SK-N-DZ (cell line): ENCODE measurements at regions not wholly inside any gene's neighbourhood (a gene's known extent, or its start where the extent isn't known, plus 50 kb on each side); places are given as distances from the start of the nearest gene placed in this dataset.
"Not testable (repeated sequence)": the region's sequence is repeated elsewhere in the genome, so short reads cannot be mapped to it uniquely, and the experiment has no call there.

ENCODE experiments used
- DNase-seq: peaks from one replicate; pipeline ENCODE4 v3.0.0-alpha.2; 2015; ENCODE audit warnings: low spot score

DNA sequence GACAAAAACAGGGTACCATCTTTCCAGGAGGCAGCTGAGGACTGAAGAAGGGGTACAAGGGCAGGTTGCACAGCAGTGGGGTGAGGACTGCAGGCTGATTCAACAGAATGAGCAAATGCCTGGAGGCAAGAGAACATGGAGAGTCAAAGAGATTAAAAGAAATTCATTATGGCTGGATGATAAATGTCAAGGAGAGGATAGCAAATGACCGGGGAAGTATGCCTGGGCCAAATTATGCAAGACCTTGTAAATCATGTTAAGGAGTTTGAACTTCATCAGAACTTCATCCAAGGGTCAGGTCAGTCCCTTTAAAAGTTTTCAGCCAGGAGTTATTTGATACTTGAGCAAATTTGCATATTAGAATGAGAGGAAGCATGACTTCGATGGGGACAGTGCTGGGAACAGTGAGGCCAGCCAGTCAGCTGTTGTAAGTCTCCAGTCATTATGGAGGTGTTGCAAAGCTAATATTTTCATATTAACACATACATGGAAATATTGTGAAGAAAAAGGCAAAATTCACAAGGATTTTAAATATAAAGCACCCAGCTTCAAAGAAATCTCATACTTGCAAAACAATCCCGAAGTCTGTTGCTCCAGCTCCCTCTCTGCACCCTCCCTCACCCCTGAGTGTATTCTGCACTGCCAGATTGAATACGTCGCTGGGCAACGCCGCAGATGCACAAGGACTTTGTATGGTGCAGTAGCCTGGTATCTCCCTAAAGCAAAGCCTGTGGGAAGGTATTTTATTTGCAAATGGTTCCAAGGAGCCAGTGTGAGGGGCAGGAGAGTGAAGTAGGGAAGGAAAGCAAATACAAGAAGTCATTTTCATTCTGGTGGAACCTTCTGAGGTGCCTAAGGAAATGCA, 509.8 kb upstream of the TLE4 start:
- DNase-seq, result no peak

DNA sequence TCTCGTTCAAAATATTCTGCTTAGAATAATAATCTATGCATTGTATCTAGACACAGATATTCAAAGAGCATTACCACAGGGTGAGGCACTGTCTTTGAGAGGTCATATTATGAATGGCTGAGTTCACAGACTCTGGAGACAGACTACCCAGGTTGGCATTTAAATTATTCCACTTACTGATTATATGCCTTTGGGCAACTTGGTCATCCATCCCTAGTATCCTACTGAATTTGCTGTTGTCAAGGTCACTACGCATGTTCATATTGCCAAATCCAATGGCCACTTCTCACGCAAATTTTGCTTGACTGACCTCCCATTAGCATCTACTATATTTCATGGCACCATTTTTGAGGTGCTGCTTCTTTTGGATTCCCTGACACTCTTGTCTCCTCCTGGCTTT, 498.6 kb upstream of the TLE4 start:
- no peak for DNase-seq

DNA sequence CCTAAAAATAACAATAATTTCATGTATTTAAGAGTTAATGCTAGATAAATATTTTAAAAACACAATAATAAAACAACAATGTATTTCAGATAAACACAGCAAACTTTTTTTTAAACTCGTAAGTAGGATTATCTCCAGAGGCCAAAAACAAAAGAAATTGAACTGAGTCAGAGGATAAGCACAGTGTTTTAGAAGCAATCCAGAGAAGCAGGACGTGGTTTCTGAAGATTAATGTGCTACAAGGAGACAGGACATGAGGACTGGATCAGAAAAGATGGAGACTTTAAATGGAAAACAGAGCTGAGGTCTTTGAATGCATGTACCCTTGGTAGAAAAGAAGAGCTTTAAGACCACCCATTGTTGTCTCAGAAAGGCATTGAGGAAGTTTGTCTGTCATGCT, 491.2 kb upstream of the TLE4 start:
- no peak for DNase-seq

DNA sequence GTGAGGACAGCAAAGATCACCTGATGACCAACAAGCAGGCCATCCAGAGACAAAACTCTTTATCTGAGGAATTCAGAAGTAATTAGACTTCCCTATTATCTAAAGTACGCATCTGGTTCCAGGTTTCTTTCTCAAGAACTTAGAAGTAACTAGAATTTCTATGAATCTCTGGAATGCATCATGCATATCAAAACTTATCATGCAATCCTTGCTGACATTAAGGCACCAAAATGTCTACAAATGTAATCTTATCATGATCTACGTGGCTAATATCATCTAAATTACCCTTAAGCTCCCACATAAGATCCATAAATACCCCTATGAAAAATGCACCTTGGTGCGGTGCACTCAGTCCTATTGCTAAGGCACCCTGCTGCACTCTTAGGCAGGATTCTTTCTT, 488.1 kb upstream of the TLE4 start:
- DNase-seq, result no peak

DNA sequence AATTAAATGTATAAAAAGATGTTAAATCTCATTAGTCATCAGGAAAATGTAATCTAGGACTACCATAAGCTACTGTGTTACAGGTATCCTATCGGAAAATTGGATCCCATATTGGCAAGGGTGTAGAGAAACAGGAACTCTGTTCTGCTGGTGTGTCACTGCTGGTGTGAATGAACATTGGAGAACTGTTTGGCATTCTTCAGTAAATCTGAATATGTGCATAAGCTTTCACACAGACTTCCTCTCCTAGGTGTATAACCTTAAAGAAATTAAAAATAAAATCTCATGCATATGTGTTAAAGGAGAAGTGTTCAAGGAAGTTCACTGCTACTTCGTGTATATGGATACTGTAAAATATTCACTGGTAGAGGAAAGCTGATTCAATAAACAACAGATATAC, 484.6 kb upstream of the TLE4 start:
- DNase-seq, result no peak

DNA sequence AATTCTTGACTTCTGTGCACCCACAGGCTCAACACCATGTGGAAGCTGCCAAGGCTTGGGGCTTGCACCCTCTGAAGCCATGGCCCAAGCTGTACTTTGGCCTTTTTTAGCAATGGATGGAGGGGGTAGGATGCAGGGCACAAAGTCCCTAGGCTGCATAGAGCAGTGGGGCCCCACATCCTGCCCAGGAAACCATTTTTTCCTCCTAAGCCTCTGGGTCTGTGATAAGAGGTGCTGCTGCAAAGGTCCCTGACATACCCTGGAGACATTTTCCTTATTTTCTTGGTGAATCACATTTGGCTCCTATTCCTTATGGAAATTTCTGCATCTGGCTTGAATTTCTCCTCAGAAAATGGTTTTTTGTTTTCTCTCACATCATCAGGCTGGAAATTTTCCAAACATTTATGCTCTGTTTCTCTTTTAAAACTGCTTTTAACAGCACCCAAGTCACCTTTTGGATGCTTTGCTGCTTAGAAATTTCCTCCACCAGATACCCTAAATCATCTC, 482.7 kb upstream of the TLE4 start:
- no peak for DNase-seq

DNA sequence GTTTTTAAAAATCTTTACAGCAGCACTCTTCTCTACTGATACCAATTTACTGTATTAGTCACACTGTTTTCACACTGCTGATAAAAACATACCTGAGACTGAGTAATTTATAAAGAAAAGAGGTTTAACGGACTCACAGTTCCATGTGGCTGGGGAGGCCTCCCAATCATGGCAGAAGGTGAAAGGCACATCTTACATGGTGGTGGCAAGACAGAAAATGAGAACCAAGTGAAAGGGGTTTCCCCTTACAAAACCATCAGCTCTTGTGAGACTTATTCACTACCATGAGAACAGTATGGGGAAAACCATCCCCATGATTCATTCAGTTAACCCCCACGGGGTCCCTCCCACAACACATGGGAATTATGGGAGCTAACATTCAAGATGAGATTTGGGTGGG, 481.9 kb upstream of the TLE4 start:
- DNase-seq, result not testable (repeated sequence)

DNA sequence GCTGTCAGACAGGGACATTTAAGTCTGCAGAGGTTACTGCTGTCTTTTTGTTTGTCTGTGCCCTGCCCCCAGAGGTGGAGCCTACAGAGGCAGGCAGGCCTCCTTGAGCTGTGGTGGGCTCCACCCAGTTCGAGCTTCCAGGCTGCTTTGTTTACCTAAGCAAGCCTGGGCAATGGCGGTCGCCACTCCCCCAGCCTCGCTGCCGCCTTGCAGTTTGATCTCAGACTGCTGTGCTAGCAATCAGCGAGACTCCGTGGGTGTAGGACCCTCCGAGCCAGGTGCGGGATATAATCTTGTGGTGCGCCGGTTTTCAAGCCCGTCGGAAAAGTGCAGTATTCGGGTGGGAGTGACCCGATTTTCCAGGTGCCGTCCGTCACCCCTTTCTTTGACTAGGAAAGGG, 468.5 kb upstream of the TLE4 start:
- DNase-seq, result not testable (repeated sequence)

DNA sequence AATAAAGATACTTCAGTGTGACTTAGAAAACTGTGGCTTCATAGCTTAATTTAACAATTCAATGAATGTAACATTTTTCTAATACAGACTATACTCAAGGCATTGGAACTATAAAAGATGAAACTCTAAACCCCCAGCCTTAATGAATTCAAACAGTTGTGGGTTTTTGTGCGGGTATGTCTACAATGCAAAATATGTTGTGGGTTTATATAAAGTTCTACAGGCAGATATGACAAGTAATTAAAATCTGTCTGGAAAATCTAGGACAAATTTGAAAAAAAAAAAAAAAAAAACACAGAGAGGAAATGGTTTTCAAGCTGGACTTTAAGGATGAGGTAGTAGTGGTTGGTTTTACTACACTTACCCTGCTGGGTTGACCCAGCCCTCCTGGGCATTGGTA, 467.5 kb upstream of the TLE4 start:
- DNase-seq, result no peak

DNA sequence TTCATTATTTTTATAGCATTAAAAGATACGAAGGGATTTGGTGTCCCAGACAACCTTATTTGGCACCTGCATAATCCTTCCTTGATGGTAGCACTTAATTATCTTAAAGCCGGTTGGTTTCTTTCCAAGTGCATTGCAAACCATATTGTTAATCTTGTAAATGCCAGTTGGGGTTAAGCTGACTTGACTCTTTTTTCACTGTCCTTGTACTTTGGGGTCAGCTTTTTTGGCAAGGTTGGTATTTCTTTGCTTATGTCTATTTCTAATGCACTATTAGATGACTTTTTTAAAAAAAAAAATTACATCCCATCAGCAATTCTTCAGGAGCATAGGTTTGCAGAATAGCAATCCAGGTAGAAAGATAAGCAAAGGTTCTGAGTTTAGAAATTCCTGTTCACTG, 466.8 kb upstream of the TLE4 start:
- DNase-seq, result no peak

DNA sequence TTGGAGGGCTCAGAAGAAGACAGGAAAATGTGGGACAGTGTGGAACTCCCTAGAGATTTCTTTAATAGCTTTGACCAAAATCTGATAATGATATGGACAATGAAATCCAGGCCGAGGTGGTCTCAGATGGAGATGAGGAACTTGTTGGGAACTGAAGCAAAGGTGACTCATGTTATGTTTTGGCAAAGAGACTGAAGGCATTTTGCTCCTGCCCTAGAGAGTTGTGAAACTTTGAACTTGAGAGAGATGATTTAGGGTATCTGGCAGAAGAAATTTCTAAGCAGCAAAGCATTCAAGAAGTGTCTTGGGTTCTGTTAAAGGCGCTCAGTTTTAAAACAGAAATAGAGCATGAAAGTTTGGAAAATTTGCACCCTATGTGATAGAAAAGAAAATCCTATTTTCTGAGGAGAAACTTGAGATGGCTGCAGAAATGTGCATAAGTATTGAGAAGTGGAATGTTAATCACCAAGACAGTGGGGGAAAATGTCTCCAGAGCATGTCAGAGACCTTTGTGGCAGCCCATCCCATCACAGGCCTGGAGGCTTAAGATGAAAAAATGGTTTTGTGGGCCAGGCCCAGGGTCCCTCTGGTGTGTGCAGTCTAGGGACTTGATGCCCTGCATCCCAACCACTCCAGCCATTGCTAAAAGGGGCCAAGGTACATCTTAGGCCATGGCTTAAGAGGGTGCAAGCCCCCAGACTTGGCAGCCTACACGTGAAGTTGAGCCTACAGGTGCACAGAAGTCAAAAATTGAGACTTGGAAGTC, 463.7 kb upstream of the TLE4 start:
- DNase-seq, result no peak

DNA sequence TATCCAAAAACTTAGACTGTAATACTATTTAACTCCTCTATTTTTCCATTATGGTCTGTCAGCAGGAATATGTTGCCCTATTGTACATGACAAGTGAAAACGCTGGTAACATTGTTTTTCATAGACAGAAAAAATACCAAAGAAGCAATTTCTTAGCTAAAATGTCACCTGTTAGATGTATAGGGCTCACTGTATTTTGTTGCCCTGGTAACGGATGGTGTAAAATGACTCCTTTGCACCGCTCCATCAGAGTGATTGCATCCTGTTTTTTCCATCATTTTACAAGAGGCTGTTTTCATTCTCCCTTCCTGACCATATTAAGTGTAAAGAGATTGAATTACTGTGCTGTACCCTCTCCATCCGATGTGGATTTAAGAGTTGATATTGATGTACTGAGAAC, 460.1 kb upstream of the TLE4 start:
- DNase-seq, result no peak

DNA sequence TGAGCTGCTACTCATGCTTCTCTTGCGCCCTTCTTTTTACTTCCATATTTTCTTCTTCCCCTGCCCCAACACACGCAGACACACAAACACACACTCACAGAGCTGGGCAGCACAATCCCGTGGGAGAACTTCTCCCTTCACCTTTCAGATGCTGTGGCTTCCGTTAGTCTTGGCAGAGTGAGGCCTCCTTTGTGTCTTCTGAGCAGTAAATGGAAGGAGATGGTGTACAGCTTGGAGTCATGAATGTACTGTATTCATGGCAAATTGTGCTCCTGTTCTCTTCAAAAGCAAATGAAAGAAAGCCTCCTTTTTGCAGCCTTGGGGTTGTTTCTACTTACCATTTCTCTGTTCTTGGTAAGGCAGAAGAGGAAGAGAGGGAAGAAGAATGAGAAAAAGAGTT, 456.6 kb upstream of the TLE4 start:
- DNase-seq, result no peak

DNA sequence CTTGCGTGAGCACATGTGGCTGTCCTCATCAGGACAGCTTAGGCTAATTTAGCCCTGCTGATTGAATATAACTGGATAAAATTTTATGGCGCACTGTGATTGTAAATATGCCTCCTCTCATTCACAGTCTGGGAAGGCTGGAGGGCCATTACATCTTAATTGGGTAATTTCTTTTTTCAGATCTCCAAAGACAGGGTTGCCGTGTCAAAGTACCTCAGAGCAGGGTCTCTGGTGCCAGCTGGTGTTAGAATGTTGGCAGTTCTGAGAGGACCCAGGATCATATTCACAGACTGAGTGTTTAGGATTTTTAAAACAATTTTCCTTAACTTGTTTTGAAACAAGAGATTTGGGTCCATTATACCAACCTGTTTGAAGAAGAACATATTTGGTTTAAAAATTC, 455.7 kb upstream of the TLE4 start:
- peak; percentile 39 for DNase-seq

DNA sequence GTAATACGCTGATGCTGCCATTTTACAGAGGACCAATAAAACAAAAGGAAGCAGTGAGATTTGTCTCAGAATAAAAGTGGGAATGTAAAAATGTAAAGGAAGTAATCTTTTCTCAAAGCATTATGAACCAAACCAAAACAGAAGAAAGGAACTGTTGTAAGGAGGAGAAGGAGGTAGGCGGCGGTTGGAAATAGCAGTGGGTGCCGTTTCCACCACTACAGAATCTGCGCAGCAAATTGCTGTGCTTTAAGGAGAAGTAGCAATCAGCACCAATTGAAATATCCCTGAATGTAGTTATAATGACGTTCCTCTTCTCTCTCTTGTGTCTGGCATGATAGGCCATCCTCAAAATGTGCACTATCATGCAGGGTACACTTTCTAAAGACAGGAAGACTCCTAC, 455.1 kb upstream of the TLE4 start:
- DNase-seq, result no peak

DNA sequence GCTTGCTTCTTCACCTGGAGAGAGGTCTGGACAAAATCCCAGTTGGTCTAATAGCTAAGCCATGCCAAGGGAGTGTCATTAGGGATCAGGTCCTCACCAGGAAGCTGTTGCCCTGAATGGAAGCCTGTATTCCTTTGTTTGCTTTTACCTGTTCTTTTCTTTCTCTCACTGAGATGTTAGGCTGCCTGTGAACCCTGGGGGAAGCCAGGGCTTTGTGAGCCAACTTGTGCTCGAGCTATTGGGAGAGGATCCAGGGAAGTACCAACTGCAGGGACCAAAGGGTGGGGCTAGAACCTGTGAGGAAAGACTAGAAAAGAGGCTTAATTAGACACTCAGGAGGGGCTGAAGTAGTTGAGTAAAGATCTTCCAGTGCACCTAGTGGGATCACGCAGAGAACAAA, 451.2 kb upstream of the TLE4 start:
- no peak for DNase-seq

DNA sequence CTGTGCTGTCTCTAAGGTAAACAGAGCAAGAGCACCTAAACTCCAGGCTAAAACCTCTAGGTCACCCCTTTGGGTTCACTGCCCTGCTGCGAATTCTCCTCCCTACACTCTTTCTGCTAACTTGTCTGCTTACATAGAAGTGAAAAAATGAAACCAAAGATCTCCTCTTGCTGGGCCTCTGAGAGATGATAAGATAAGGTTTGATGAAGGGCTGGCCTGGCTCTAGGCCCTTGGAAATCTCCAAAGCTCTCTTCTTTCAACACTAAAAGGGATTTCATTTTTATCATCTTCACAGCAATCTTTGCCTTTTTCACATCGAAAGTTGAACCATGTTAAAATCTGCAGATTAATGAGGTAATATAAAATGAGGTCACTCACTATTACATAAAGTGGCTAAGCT, 450.8 kb upstream of the TLE4 start:
- DNase-seq, result peak; percentile 34

DNA sequence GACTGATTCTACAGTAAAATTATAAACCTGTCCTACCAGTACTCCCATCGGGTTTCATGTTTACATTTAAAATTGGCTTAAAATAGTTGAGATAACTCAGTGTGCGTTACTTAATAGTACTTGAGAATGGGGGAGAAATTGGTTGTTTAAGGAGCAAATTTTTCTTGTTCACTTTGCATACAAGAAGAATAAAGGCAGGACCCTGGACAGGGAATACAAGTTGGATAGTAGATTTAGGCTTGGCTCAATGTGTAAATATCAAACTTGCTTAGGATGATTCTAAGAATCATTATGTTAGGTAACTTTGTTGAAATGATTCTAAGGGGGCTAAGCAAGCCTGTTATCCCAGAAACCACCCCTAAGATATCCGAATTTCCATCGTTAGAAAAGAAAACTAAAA, 448.4 kb upstream of the TLE4 start:
- DNase-seq, result no peak

DNA sequence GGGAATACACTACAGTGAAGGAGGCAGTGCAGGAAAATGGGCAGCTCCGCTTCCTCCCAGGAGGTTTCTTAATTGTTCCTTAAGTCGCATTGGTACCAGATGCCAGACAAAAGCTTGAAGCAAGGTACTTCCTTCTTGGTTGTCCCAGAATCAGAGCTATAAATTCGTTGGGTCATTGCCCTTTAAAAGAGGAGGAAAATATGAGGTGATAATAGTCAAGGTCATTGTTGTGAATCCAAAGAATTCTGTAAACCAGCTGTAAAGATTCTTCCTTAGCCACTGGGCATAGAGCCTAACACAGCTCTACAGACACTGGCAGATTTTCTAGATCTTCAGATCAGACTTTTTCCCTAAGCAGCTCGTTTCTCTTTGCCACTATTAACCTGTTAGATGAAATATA, 444.1 kb upstream of the TLE4 start:
- DNase-seq, result no peak

DNA sequence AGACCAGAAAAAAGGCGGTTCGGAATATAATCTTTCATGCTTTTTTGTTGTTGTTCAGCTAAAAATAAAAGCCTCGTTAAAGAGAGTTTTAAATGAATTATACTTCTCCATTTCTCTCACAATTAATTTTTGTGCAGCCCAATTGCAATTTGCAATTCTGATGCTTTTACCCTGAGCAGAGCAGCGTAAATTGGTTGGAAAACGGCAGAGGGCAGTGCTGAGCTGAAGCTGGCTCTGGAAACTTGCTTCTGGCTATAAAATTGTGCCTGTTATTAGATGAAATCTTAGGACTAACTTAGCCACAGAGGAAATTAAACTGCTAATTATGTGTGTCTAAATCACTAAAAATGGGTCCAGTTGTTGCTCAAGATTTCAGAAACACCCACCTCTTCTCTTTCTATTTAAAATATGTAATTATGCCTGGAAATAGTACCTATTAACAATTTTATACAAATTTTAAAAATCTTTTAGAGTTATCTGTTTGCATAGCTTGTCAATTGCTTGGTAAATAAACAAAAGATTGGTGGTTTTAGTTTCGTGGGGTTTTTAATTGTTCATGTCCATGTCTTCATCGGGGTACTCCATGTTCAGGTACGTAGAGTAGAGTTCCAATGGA, 441.8 kb upstream of the TLE4 start:
- DNase-seq, result peak; percentile 56

DNA sequence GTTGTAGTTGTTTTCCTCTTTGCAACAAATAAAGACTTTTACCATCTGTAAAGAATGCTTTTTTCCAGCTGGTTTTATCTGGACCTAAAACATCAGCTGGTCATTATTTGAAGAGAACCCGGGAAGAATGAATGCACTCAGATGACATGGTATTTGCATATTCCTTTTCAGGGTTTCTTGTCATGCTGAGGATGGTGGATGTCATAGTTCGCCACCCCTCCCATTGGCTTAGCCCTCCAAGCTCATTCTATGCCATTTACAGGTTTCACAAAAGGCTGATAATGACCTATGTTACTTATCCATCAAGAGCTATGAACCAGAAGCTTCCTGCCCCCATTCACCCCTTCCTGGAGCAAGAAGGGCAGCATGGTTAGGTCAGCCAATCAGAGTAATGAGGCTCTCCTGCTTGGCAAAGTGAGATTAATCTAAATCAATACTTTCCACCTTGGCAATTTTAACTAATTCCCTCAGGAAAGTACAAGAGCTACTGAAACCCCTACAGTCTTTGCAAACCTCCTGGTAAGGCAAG, 440.5 kb upstream of the TLE4 start:
- DNase-seq, result no peak

DNA sequence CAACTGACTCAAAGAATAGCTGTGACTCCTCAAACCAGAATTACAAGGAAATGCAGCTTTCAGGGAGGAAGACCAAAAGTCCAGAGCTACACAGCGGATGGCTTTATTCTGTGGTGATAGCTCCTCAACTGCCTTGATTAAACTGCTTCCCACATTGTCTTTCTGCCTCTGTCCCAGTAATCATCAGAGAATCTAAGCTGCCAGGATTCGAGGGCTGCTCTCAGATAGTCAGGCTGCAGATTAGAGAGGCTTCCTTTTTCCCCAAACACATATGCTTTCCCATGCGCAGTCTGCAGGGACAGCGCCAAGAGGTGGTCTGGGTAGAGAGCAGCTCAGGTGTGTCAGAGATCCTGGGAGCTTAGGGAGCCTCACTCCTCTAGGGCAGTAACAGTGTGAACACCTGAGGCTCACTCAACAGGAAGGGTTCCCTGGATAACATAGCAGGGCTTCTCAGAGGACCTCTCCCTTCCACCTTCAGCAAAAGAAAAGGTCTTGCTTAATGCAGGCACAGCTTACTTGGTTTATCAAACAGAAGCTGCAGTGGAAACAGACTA, 439.9 kb upstream of the TLE4 start:
- no peak for DNase-seq
